GM21526 (cell line): ENCODE measurements at regions not wholly inside any gene's neighbourhood (a gene's known extent, or its start where the extent isn't known, plus 50 kb on each side); places are given as distances from the start of the nearest gene placed in this dataset.

Experiments used
- ATAC-seq: cut with Tn5 transposase; IDR thresholded peaks from one replicate; pipeline ENCODE4 v1.9.1; 2021; ENCODE audit warnings: moderate library complexity; ENCODE audit not compliant: unreplicated experiment, low FRiP score

GRCh38 chr6:168383062-168383854, 57.7 kb upstream of the SMOC2 start:
- ATAC-seq, result no peak

GRCh38 chr6:168384045-168385036, 56.6 kb upstream of the SMOC2 start:
- ATAC-seq, result no peak

GRCh38 chr6:168385037-168385759, 55.8 kb upstream of the SMOC2 start:
- no peak for ATAC-seq

- ATAC-seq, result no peak
Measured at GRCh38 chr6:168385858-168386735, 54.9 kb upstream of the SMOC2 start.

- no peak for ATAC-seq
Measured at GRCh38 chr6:168386973-168387372, 54.0 kb upstream of the SMOC2 start.

GRCh38 chr6:168387426-168387825, 53.6 kb upstream of the SMOC2 start:
- ATAC-seq, result no peak

GRCh38 chr6:168387911-168388310, 53.1 kb upstream of the SMOC2 start:
- ATAC-seq, result no peak

GRCh38 chr6:168388641-168389633, 52.0 kb upstream of the SMOC2 start:
- no peak for ATAC-seq

GRCh38 chr6:168390749-168391420, 50.1 kb upstream of the SMOC2 start:
- ATAC-seq, result no peak
